NCI-H1105 treated with DMSO at 0.1 percent for 48 hours (cell line): ENCODE measurements at regions not wholly inside any gene's neighbourhood (a gene's known extent, or its start where the extent isn't known, plus 50 kb on each side); places are given as distances from the start of the nearest gene placed in this dataset.
A peak's percentile ranks its signal among the peaks of the same experiment; 100 is the strongest.

Experiments used
- DNase-seq: peaks from one replicate; lab custom pipeline; 2025; lab: John Stamatoyannopoulos, UW

DNA sequence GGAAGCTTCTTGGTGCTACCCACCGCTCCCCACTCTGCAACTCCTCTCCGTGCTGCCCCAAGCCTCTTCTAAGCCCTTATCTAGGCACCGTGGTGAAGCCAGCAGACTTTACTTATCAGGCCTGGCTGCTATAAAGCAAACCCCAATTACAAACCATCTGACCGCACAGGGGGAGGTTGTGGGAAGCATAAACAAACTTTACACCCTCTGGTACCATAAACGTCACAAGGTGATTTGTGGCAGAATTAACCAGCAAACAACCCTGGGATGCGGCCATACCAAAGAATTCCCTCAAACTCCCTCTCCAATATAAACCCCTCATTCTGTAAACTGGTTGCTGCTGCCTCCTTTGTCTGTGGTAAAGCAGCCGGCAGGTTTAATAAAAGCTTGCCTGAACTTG, 55.2 kb downstream of the MAGEC2 start:
- DNase-seq = no peak

DNA sequence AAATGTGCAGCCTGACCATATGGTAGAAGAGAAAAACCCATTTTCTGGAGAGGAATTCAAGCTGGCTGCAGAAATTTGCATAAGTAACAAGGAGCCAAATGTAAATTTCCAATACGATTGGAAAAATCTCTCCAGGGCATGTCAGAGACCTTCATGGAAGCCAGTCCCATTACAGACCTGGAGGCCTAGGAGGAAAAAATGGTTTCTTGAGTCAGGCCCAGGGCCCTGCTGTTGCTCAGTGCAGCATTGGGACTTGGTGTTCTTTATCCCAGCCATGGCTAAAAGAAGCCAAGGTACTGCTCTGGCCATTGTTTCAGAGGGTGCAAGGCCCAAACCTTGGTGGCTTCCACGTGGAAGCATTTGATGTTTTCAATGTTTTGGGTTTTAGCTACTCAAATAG, 70.6 kb downstream of the MAGEC2 start:
- no peak for DNase-seq

DNA sequence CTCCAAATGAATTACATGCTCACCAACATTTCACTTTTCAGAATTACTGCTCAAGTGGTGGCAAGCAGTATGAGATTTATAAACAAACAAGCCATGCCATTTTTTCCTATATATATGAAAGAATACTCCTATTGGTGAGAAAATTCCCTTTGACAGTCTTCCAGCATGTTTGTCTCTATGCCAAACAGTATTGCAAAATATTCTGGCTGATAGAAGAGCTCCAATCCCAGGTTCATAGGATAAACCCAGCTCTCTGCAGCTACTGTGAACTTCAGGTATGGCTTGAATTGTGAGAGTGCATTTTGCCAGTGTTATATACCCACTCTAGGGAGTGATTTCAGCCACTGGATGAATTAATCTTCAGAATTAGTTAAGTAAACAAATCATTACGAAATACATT, 108.8 kb downstream of the MAGEC2 start:
- DNase-seq = peak; percentile 46

DNA sequence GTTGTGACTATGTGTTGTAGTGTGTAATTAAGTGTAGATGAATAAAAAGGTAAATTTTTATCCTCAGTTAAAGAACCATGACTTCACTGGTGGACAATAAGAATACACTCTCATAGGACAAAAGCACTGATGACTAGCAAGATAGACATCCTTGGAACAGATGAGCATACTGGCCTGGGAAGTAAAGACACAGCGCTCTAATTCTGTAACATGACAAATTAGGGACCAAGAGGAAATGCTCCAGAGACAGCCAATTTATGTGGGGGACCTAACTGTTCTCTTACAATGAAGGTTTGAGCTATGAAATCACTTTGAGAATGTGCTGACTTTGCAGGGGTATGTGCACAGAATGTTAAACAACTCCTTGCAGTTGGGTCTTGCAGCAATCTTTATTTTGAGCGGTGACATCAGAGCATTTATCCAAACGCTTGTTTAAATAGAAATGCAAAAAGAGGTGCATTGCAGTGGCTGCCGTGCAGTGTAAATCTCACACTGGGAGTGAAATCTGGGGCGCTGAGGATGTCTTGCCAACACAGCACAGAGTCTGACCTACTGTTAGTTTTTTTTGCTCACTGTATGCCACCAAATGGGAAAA, 109.3 kb downstream of the MAGEC2 start:
- no peak for DNase-seq

DNA sequence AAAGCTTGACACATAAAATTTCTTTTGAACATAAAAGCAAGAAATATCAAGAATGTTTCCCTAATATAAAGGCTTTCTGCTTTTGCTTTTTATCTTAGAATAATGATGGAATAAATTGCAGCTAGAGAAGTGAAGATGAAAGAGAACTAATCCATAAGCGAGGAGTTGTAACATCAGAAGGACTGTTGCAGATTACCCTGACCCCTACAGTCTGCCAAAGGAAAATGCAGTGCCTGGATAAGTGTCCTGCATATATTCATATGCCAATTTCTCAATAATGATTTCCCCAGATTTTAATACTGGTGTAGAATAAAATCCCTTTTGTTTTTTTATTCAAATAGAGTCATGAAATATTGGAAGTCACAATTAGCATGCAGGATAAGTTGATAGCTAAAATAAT, 115.9 kb downstream of the MAGEC2 start:
- DNase-seq = peak; percentile 13

DNA sequence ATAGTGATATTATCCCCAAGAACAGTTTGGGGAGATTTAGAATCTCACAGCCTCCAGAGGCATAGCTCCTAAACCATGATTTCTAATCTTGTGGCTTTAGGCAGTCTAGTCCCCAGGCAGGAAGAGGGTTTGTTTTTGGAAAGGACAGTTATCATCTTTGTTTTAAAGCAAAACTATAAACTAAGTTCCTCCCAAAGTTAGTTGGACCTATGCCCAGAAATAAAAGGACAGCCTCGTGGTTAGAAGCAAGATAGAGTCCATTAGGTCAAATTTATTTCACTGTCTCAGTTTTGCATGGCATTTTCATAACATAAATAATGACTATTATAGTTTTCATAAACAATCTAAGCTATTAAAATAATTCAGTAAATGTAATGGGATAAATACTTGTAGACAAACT, 120.5 kb downstream of the MAGEC2 start:
- DNase-seq = no peak

DNA sequence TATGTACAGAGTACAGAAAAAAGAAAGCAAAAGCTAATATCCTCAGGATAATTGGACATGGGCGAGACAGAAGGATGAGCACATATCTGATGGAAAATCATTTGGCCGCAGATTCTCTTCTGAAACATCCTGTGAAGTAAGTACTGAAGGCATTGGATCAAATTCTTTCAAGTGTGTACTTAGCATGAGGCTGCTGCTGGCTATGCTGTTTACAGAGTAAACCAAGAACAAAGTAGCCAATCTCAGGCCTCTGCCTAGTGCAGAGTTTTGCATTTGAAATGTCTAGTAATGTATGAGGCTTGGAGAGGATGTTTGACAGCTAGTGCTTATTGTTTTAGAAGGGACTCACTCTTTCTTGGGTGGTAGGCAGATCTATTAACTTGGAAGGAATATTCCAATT, 128.5 kb downstream of the MAGEC2 start:
- DNase-seq = no peak

DNA sequence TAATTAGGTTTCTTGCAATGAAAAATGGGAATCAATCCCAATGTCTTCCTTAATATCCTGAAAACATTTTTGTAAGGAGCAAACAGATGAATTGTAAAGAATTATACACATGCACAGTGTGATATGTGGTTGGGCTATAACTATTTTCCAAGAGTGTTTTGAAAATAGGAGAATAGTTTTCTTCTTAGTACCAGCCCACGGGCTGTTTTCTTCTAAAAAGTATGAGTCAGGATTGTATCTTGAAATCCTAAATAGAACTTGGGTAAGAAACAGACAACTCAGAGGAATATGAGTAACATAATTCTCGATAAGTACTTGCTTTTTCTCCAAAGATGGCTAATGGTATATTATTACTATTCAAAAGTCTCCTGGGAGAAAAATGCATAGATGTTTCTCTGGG, 136.7 kb downstream of the MAGEC2 start:
- no peak for DNase-seq

DNA sequence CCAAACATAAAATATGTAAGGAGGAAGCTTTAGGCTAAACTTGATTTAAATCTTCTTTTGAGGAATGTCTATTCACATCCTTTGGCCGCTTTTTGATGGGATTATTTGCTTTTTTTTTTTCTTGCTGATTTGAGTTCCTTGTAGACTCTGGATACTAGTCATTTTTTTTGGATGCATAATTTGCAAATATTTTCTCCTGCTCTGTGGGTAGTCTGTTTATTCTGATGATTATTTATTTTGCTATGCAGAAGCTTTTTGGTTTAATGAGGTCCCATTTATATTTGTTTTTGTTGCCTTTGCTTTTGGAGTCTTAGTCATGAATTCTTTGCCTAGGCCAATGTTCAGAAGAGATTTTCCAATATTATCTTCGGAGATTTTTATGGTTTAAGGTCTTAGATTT, 144.9 kb downstream of the MAGEC2 start:
- DNase-seq = no peak

DNA sequence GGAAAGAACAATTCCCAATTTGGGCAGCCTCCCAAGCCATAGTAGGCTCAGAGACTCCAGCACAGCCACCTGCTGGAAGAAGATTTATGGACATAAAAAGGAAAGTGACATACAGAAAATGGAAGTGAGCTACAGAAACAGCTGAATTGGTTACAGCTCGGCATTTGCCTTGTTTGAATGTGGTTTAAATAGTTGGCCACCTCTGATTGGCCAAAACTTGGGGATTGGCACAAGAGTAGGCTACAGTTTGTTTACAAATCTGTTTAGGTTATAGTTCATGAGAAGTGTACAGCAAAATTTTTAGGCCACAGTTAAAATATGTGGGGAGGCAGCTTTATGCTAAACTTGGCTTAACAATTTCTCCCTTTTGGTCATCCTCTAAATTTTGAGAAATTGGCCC, 150.4 kb downstream of the MAGEC1 start:
- no peak for DNase-seq

DNA sequence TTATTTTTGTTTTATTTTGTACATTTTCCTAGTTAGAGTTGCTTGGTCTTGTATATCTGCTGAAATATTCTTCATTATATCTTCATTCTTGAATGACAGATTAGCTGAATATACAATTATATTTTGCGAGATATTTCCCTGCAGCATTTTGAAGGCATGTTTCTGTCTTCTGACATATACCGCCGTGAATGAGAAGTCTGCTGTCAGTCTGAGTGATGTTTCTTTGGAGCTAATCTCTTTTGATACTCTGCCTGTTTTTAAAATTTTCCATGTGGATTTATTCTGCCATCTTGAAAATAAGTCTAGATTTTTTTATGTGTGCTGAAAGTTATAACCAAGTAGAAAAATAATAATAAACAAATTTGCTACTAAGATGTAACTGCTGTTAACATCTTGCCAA, 148.5 kb downstream of the MAGEC1 start:
- DNase-seq = no peak

DNA sequence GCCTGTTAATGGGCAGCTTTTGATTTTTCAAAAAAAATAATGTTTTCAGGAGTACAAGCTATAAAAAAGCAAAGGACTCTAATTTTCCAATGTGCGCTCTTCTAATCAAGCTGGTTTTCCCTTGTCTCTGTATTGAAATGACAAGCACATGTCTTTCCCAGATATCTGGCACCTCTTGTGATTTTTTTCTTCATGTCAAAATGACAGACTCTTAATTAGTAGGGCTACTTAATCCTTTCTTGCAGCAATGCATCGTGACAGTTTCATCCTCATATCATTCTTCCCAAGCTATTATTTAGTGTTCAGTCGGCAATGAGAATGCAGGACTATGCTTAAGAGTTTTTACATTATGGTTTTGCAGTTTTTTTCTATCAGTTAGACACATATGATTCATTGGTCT, 139.5 kb downstream of the MAGEC1 start:
- DNase-seq = no peak

DNA sequence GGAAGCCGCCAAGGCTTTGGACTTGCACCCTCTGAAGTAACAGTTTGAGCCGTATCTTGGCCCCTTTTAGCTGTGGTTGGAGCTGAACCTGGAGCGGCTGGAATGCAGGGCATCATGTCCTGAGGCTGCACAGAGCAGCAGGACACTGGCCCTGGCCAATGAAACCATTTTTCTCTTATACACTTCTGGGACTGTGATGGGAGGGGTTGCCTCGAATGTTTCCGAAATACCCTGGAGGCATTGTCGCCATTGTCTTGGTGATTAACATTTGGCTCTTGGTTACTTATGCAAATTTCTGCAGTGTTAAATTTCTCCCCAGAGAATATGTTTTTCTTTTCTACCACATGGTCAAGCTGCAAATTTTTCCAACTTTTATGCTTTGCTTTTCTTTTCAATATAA, 137.2 kb downstream of the MAGEC1 start:
- no peak for DNase-seq

DNA sequence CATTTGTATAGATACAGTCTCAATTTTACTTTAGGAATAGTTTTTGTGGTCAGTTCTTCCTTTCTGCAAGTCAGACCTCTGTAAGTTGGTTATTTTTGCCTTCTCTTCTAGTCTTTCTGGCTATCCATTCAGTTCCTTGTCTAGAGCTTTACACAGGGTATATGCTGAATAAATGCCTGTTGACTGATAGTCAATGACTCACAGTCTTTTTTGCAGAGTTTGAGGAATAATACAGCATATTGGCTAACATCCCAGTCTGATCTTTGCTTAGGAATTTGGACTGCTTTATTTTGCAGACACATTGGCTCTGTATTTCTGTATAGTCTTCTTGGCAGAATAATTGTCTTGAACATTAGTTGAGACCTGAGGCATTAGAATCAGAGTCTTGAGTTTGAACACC, 132.4 kb downstream of the MAGEC1 start:
- no peak for DNase-seq

DNA sequence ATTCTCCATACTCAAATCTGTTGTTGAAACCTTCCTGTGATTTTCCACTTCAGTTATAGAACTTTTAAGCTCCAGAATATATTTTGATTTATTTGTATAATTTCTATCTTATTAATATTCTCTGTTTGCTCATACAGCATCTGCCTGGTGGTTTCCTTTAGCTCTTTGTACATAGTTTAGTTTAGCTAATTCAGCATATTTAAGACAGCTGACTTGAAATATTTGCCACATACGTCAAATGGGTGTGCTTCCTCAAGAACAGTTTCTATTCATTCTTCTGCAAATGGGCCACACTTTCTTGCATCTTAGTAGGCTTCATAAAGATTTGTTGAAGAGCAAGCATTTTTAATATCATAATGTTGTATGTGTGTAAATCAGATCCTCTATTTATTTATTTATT, 101.8 kb downstream of the MAGEC1 start:
- no peak for DNase-seq

DNA sequence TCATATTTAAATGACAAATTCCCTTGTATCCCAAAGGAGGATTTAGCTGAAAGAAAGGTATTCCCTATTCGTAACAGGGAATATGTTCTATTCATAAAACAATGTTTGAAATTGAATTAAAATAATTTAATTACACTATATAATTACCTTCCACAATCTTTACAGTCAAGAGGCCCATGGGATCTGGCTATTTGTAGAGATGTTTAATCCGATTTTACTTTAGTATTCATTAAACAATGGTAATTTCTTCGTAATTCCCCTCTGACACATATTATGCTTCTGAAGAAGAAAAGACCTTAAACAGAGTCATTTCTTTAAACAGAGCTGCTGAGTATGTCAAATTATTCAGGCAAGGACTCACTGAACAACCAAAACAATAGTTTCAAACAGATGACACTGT, 98.8 kb downstream of the MAGEC1 start:
- no peak for DNase-seq

DNA sequence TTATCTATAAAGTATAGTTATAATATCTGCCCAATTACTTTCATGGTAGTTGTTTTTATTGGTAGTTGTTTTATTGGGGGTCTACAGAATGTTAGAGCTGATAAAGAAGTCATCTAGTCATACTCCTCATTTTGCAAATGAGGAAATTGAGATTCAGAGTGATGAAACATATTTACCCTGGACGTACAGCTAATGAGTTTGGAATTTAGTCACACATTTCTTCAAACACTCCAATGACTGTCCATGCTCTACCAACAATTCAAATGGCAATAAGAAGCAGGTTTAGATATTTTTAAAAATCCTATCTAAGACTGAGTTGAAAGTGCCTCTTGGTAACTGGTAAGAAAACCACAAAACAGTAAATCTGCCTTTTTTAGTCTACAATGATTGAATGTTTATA, 98.2 kb downstream of the MAGEC1 start:
- no peak for DNase-seq

DNA sequence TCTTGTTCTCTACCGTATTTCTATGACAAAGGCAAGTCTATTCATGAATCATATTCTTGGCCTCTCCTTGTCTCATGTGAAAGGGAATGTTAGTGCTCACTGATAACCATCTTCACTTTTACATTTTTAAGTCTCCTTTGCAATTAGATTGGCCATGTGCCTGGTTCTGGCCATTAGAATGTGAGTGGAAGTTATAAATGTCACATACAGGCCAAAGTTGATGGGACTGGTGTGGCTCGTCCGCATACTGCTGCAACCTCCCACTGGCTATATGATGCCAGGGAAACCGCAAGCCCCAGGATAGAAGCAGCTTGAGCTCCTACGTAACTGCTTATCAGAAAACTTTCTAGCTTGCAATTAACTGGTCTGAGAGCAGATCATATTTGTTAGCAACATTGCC, 86.1 kb downstream of the MAGEC1 start:
- DNase-seq = no peak

DNA sequence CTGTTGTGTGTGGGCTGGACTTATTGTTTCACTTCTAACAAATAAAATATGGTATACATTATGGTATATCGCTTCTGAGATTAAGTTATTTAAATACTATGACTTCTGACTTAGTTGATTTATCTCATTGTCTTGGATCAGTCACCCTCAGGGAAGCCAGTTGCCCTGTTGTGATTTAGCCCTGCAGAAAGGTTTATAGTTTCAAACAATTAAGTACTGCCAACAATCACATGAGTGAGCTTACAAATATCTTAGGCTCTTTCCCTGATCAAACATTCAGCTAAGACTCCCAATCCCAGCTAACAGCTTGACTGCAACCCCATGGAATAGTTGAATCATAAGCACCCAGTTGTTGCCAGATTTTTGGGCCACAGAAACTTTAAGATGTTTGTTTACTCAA, 85.4 kb downstream of the MAGEC1 start:
- no peak for DNase-seq

DNA sequence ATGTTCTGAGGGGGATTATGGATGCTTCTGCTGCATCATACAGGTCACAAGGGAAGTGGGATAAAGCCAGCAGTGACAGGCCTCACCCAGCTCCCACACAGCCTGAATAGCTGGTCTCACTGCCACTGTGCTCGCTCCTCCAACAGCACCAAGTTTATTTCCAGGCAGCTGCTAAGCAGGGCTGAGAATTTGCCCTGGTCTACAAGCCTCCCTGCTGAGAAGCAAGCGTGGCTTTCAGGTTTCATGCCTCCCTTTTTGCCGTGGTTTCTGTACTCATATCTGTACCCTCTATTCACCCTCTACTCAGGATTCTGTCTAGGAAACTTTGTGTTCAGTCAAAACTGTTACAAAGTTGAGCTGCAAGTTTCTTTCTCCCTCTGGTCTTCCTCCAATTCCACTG, 78.6 kb downstream of the MAGEC1 start:
- no peak for DNase-seq

DNA sequence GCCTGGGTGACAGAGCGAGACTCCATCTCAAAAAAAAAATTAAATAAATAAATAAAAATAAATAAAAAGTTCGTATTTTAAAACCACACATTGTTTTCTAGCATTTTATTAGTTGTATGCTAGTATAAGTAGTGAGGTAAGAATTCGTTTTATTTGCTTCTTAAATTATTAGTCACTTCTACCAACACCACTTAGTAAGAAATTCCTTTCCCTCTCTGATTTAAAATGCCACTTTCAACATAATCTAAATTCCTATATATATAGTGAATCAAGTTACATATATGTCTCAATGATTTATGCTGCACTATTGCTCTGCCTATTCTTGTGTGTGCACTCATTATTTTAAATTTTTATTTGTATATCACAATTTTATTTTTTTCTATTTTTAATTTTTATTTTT, 72.1 kb downstream of the MAGEC1 start:
- no peak for DNase-seq

DNA sequence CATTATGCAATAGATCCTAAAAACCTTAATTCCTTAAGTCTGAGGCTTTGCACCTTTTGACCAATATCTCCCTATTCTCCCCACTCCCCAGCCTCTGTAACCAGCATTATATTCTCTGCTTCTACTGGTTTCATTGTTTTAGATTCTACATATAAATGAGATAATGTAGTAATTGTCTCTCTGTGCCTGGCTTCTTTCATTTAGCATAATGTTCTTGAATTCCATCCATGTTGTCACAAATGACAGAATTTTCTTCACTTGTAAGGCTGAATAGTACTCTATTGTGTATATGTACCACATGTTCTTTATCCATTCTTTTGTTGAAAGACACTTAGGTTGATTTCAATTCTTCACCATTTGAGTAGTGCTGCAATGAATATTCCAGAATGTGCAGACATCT, 66.0 kb downstream of the MAGEC1 start:
- DNase-seq = no peak

DNA sequence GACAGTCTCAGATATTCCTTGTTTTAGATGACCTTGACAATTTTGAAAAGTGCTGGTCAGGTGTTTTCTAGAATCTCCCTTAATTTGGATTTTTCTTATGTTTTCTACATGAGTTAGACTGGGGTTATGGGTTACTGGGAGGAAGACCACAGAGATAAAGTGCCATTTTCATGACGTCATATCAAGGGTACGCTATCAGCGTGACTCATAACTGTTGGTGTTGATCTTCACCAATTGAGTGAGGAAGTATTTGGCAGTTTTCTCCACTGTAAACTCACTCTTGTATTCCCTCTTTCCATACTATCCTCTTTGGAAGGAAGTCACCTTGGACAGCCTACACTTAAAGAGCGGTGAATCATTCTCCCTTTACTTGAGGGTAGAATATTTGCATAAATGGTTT, 56.9 kb downstream of the MAGEC1 start:
- no peak for DNase-seq
